ENCODE measurements at regions not wholly inside any gene's neighbourhood (a gene's known extent, or its start where the extent isn't known, plus 50 kb on each side); places are given as distances from the start of the nearest gene placed in this dataset.

- peak; percentile 39 for DNase-seq
- H3K9me3 Mint-ChIP-seq (ENCODE audit: insufficient read depth) = no peaks in the 10 kb centered on the region
- H3K79me2 ChIP-seq (ENCODE audit: control insufficient read depth, insufficient read depth, low read length) = no peaks in the 10 kb centered on the region
Observed at GRCh38 chr7:155377838-155378579, 79.9 kb upstream of the EN2 start.

DNA sequence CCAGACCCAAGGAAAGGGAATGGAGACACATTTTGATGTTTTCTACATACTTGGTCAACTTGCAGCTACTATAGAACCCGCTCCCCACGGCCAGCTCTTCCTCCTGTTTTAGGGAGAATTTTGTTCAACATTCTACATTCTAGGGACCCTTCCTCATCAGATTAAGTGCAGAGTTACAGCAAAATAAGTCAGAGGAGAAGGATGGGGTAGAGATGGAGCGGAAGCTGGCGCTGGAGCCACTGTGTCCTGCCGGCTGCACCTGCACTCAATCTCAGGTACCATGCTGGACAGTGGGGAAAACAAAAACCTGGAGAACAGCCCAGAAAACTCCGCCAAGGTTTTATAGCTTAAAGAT lies 79.4 kb upstream of the EN2 start:
- peaks cover 78% of the 10 kb centered on the region for H3K27me3 Mint-ChIP-seq
- H3K27ac Mint-ChIP-seq = no peak overlapping the region
- TF ChIP-seq, protein P1, sequence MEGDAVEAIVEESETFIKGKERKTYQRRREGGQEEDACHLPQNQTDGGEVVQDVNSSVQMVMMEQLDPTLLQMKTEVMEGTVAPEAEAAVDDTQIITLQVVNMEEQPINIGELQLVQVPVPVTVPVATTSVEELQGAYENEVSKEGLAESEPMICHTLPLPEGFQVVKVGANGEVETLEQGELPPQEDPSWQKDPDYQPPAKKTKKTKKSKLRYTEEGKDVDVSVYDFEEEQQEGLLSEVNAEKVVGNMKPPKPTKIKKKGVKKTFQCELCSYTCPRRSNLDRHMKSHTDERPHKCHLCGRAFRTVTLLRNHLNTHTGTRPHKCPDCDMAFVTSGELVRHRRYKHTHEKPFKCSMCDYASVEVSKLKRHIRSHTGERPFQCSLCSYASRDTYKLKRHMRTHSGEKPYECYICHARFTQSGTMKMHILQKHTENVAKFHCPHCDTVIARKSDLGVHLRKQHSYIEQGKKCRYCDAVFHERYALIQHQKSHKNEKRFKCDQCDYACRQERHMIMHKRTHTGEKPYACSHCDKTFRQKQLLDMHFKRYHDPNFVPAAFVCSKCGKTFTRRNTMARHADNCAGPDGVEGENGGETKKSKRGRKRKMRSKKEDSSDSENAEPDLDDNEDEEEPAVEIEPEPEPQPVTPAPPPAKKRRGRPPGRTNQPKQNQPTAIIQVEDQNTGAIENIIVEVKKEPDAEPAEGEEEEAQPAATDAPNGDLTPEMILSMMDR (IDR thresholded peaks at IDR 0.05) = no peak
- no peak for TF ChIP-seq EZH2 (IDR thresholded peaks at IDR 0.05; ENCODE audit: borderline replicate concordance, insufficient read depth, low read depth, low read length, poor library complexity, severe bottlenecking)
- intact Hi-C loops (cut with micrococcal nuclease) = loop anchor here (2.0 to 10.0 kb wide), 4 partner anchors 74 to 374 kb away; partner anchors contain the start of gene PAXIP1
- ChIA-PET POLR2A (no interaction called here), CTCF (interaction anchor here (0.9 to 3.1 kb wide), 6 partner anchors 8 to 389 kb away, joined by 3 to 9 read pairs (median 4); no protein-coding TSS in a partner anchor)
- WGBS (ENCODE audit: insufficient coverage) = 35% methylated on average over 4 of the region's 6 CpGs
- peaks cover 8% of the 10 kb centered on the region for H4K20me1 ChIP-seq (ENCODE audit: control insufficient read depth, insufficient read depth, low read length, poor library complexity, severe bottlenecking)
- ATAC-seq (ENCODE audit: low read depth) (no peak), DNase-seq (no peak)
- H3K27ac ChIP-seq (ENCODE audit: low read length in 2 of 2) = no peak overlapping the region
- no peak overlapping the region for H3K4me3 Mint-ChIP-seq
- no peaks in the 10 kb centered on the region for H3K36me3 ChIP-seq (replicated peaks in 1 of 2; ENCODE audit: control extremely low read depth in 1 of 2, control insufficient read depth in 1 of 2, extremely low read depth in 1 of 2, insufficient read depth in 2 of 2, low read length in 1 of 2)
- H3K9me3 Mint-ChIP-seq (ENCODE audit: insufficient read depth) = no peaks in the 10 kb centered on the region
- peaks cover 66 to 80% of the 10 kb centered on the region in 2 donors for H3K4me1 ChIP-seq (ENCODE audit: control insufficient read depth in 2 of 2, insufficient read depth in 2 of 2, low read length in 2 of 2)
- H3K79me2 ChIP-seq (ENCODE audit: control insufficient read depth, insufficient read depth, low read length) = no peaks in the 10 kb centered on the region
- no peak overlapping the region for H2AFZ ChIP-seq (ENCODE audit: insufficient read depth, low read depth, low read length, poor library complexity, severe bottlenecking)
- H3K4me3 ChIP-seq (ENCODE audit: control extremely low read depth in 1 of 5, extremely low read depth in 1 of 5, insufficient read depth in 1 of 5, low read depth in 2 of 5, low read length in 4 of 5) = no peak overlapping the region
- H3K9ac ChIP-seq (ENCODE audit: low read length) = no peak overlapping the region
- no peak overlapping the region for H3K4me2 ChIP-seq (replicated peaks; ENCODE audit: low read depth, low read length, poor library complexity, severe bottlenecking)
- H3K27me3 ChIP-seq (replicated peaks in 1 of 4; ENCODE audit: control extremely low read depth in 1 of 4, control insufficient read depth in 3 of 4, insufficient read depth in 4 of 4, low read length in 3 of 4) = peaks cover 0 to 92% (median 78%) of the 10 kb centered on the region in 4 experiments
- peaks cover 0 to 26% (median 0%) of the 10 kb centered on the region in 3 donors for H3K9me3 ChIP-seq (ENCODE audit: control extremely low read depth in 1 of 3, control insufficient read depth in 2 of 3, insufficient read depth in 1 of 3, low read length in 2 of 3)
- H3K4me1 Mint-ChIP-seq = peaks cover 47% of the 10 kb centered on the region

More at GRCh38 chr7:155377838-155378579, 79.9 kb upstream of the EN2 start:
- intact Hi-C loops (cut with micrococcal nuclease) = loop anchor here (2.0 to 10.0 kb wide), 4 partner anchors 75 to 373 kb away; partner anchors contain the start of gene PAXIP1
- Histone ChIP-seq H3K36me3 (replicated peaks in 1 of 2; ENCODE audit: control extremely low read depth in 1 of 2, control insufficient read depth in 1 of 2, extremely low read depth in 1 of 2, insufficient read depth in 2 of 2, low read length in 1 of 2) (no peaks in the 10 kb centered on the region), H4K20me1 (ENCODE audit: control insufficient read depth, insufficient read depth, low read length, poor library complexity, severe bottlenecking) (peaks cover 8% of the 10 kb centered on the region), H3K27ac (ENCODE audit: low read length in 2 of 2) (no peak overlapping the region), H2AFZ (ENCODE audit: insufficient read depth, low read depth, low read length, poor library complexity, severe bottlenecking) (no peak overlapping the region), H3K9ac (ENCODE audit: low read length) (no peak overlapping the region), H3K27me3 (replicated peaks in 1 of 4; ENCODE audit: control extremely low read depth in 1 of 4, control insufficient read depth in 3 of 4, insufficient read depth in 4 of 4, low read length in 3 of 4) (peaks cover 0 to 96% (median 80%) of the 10 kb centered on the region in 4 experiments), H3K4me1 (ENCODE audit: control insufficient read depth in 2 of 2, insufficient read depth in 2 of 2, low read length in 2 of 2) (peaks cover 72 to 86% of the 10 kb centered on the region in 2 donors), H3K4me2 (replicated peaks; ENCODE audit: low read depth, low read length, poor library complexity, severe bottlenecking) (peak overlapping the region; percentile 63), H3K4me3 (ENCODE audit: control extremely low read depth in 1 of 5, extremely low read depth in 1 of 5, insufficient read depth in 1 of 5, low read depth in 2 of 5, low read length in 4 of 5) (no peak overlapping the region), H3K9me3 (ENCODE audit: control extremely low read depth in 1 of 3, control insufficient read depth in 2 of 3, insufficient read depth in 1 of 3, low read length in 2 of 3) (peaks cover 0 to 30% (median 0%) of the 10 kb centered on the region in 3 donors)
- ATAC-seq (ENCODE audit: low read depth) = no peak
- ChIA-PET POLR2A (no interaction called here), CTCF (interaction anchor here (0.9 to 3.1 kb wide), 4 partner anchors 33 to 389 kb away, joined by 3 to 9 read pairs (median 4); no protein-coding TSS in a partner anchor)
- H3K27me3 Mint-ChIP-seq = peaks cover 78% of the 10 kb centered on the region
- H3K4me3 Mint-ChIP-seq = peak overlapping the region; percentile 45
- H3K27ac Mint-ChIP-seq = no peak overlapping the region
- WGBS (ENCODE audit: insufficient coverage) = 3% methylated on average over 43 of the region's 45 CpGs
- peaks cover 52% of the 10 kb centered on the region for H3K4me1 Mint-ChIP-seq
- peak; percentile 89 for TF ChIP-seq EZH2 (IDR thresholded peaks at IDR 0.05; ENCODE audit: borderline replicate concordance, insufficient read depth, low read depth, low read length, poor library complexity, severe bottlenecking)
- TF ChIP-seq, protein P1 (IDR thresholded peaks at IDR 0.05) = no peak

Data from B cell (primary cell).